HL-60 (cell line): ENCODE measurements at regions not wholly inside any gene's neighbourhood (a gene's known extent, or its start where the extent isn't known, plus 50 kb on each side); places are given as distances from the start of the nearest gene placed in this dataset.

Experiments
- DNase-seq, 2 experiments: peaks; one replicate each; pipeline ENCODE4 v3.0.0-alpha.2; 2010 to 2020; ENCODE audit warnings: low read depth in 1 of 2, low spot score in 1 of 2
- H3K27ac ChIP-seq: fragments of 250-450 bp; sonication (Bioruptor Pico); replicated peaks from 2 replicates; pipeline ENCODE4 v1.5.1; 2020; ENCODE audit warnings: mild to moderate bottlenecking, moderate library complexity
- H3K27me3 ChIP-seq: fragments of 250-450 bp; sonication (Bioruptor Pico); 2 replicates; pipeline ENCODE4 v1.5.1; 2021; ENCODE audit warnings: mild to moderate bottlenecking, moderate library complexity; ENCODE audit not compliant: insufficient read depth, poor library complexity, severe bottlenecking
- H3K4me3 ChIP-seq: replicated peaks from 2 replicates; pipeline ENCODE4 v1.5.1; 2011; ENCODE audit warnings: mild to moderate bottlenecking, control low read depth, low read length; ENCODE audit not compliant: insufficient read depth
- CTCF ChIP-seq: IDR thresholded peaks from one replicate; pipeline ENCODE4 v1.5.1; 2011; ENCODE audit warnings: low read length, control low read depth, inconsistent platforms; ENCODE audit not compliant: insufficient read depth
- GABPA ChIP-seq: IDR thresholded peaks from 2 replicates; pipeline ENCODE4 v1.6.1; 2012; ENCODE audit warnings: low read depth
- POLR2AphosphoS5 ChIP-seq: IDR thresholded peaks from 2 replicates; pipeline ENCODE4 v1.6.1; 2012; ENCODE audit warnings: low read depth
- SPI1 ChIP-seq: IDR thresholded peaks from 2 replicates; pipeline ENCODE4 v1.6.1; 2012; ENCODE audit warnings: low read depth, mild to moderate bottlenecking, borderline replicate concordance
- TF ChIP-seq, protein P1 (sequence below): IDR thresholded peaks from 2 replicates; pipeline ENCODE4 v1.6.1; 2012; ENCODE audit warnings: low read depth; ENCODE audit not compliant: insufficient replicate concordance

DNA sequence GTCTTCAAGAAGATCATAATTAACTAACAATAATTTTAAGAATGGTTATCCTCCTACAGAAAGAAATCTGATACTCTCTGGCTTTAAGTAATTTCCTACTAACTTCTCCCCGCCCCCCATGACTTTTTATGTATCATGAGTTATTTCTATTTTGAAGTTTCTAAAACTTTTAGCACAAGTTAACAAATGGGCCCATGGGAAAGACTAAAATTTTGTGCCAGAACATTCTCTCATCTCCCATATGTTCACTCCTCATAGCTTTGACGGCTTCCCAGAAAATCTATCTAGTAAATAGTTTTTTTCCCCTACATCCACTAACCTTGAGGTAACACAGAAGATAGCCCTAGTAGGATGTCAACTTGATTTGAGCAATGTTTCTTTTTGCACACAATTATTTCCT, 148.3 kb downstream of the POSTN start:
- TF ChIP-seq, protein P1, sequence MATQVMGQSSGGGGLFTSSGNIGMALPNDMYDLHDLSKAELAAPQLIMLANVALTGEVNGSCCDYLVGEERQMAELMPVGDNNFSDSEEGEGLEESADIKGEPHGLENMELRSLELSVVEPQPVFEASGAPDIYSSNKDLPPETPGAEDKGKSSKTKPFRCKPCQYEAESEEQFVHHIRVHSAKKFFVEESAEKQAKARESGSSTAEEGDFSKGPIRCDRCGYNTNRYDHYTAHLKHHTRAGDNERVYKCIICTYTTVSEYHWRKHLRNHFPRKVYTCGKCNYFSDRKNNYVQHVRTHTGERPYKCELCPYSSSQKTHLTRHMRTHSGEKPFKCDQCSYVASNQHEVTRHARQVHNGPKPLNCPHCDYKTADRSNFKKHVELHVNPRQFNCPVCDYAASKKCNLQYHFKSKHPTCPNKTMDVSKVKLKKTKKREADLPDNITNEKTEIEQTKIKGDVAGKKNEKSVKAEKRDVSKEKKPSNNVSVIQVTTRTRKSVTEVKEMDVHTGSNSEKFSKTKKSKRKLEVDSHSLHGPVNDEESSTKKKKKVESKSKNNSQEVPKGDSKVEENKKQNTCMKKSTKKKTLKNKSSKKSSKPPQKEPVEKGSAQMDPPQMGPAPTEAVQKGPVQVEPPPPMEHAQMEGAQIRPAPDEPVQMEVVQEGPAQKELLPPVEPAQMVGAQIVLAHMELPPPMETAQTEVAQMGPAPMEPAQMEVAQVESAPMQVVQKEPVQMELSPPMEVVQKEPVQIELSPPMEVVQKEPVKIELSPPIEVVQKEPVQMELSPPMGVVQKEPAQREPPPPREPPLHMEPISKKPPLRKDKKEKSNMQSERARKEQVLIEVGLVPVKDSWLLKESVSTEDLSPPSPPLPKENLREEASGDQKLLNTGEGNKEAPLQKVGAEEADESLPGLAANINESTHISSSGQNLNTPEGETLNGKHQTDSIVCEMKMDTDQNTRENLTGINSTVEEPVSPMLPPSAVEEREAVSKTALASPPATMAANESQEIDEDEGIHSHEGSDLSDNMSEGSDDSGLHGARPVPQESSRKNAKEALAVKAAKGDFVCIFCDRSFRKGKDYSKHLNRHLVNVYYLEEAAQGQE: no peak
- no peak for TF ChIP-seq CTCF
- TF ChIP-seq SPI1: no peak
- no peak for TF ChIP-seq GABPA
- no peak for TF ChIP-seq POLR2AphosphoS5
- no peak for DNase-seq

GRCh38 chr13:37448153-37448552, 150.4 kb downstream of the POSTN start:
- Histone ChIP-seq H3K4me3 (no peak overlapping the region), H3K27ac (no peak overlapping the region), H3K27me3 (no peaks in the 10 kb centered on the region)
- TF ChIP-seq SPI1: no peak
- TF ChIP-seq POLR2AphosphoS5: no peak
- TF ChIP-seq GABPA: no peak
- TF ChIP-seq, protein P1: no peak
- no peak for TF ChIP-seq CTCF
- DNase-seq: no peak

More for the DNA sequence above, 148.3 kb downstream of the POSTN start:
- H3K27me3 ChIP-seq: no peaks in the 10 kb centered on the region
- no peak overlapping the region for H3K4me3 ChIP-seq
- no peak overlapping the region for H3K27ac ChIP-seq

GRCh38 chr13:37446503-37446902, 152.1 kb downstream of the POSTN start:
- TF ChIP-seq, protein P1: no peak
- TF ChIP-seq GABPA: no peak
- TF ChIP-seq POLR2AphosphoS5: no peak
- no peak for TF ChIP-seq CTCF
- no peak for TF ChIP-seq SPI1
- Histone ChIP-seq H3K27me3 (no peaks in the 10 kb centered on the region), H3K27ac (no peak overlapping the region), H3K4me3 (no peak overlapping the region)
- DNase-seq: no peak
